Osteocyte (in vitro differentiated cells): ENCODE measurements at regions not wholly inside any gene's neighbourhood (a gene's known extent, or its start where the extent isn't known, plus 50 kb on each side); places are given as distances from the start of the nearest gene placed in this dataset.

Experiments used
- DNase-seq: peaks from one replicate; pipeline ENCODE4 v3.0.0; 2021; ENCODE audit warnings: mixed read lengths; ENCODE audit not compliant: unreplicated experiment; ENCODE audit errors: extremely low spot score
- H3K27ac Mint-ChIP-seq: one replicate; pipeline ENCODE4 v1.8.0; 2021; ENCODE audit warnings: mild to moderate bottlenecking, mixed read lengths; ENCODE audit not compliant: unreplicated experiment
- H3K27me3 Mint-ChIP-seq: one replicate; pipeline ENCODE4 v1.8.0; 2021; ENCODE audit warnings: mixed read lengths; ENCODE audit not compliant: unreplicated experiment
- H3K36me3 Mint-ChIP-seq: one replicate; pipeline ENCODE4 v1.8.0; 2021; ENCODE audit warnings: mixed read lengths; ENCODE audit not compliant: unreplicated experiment
- H3K4me1 Mint-ChIP-seq: one replicate; pipeline ENCODE4 v1.8.0; 2021; ENCODE audit warnings: mixed read lengths; ENCODE audit not compliant: unreplicated experiment
- H3K4me3 Mint-ChIP-seq: one replicate; pipeline ENCODE4 v1.8.0; 2021; ENCODE audit warnings: mild to moderate bottlenecking, moderate library complexity, mixed read lengths; ENCODE audit not compliant: unreplicated experiment
- H3K9me3 Mint-ChIP-seq: one replicate; pipeline ENCODE4 v1.8.0; 2021; ENCODE audit warnings: mixed read lengths; ENCODE audit not compliant: unreplicated experiment
- CTCF ChIP-seq: fragments of 200-600 bp; sonication (generic); IDR thresholded peaks from 2 replicates; pipeline ENCODE4 v1.5.0; 2021; ENCODE audit warnings: antibody characterized with exemption, mild to moderate bottlenecking, moderate library complexity

- no peak overlapping the region for H3K27ac Mint-ChIP-seq
These were observed 255.3 kb upstream of the SLITRK3 start for GRCh38 chr3:165451371-165452070.

GRCh38 chr3:165446555-165446954 is 250.4 kb upstream of the SLITRK3 start:
- Mint-ChIP-seq H3K4me1 (no peaks in the 10 kb centered on the region), H3K4me3 (no peak overlapping the region), H3K36me3 (no peaks in the 10 kb centered on the region), H3K9me3 (peaks cover 9% of the 10 kb centered on the region), H3K27ac (no peak overlapping the region), H3K27me3 (no peaks in the 10 kb centered on the region)
- TF ChIP-seq CTCF = no peak
- no peak for DNase-seq

More at GRCh38 chr3:165451371-165452070, 255.3 kb upstream of the SLITRK3 start:
- no peak for DNase-seq
- Mint-ChIP-seq H3K4me1 (no peaks in the 10 kb centered on the region), H3K36me3 (no peaks in the 10 kb centered on the region), H3K4me3 (no peak overlapping the region), H3K9me3 (peaks cover 18% of the 10 kb centered on the region), H3K27me3 (no peaks in the 10 kb centered on the region)
- TF ChIP-seq CTCF = no peak

GRCh38 chr3:165444745-165445144 is 248.6 kb upstream of the SLITRK3 start:
- no peaks in the 10 kb centered on the region for H3K4me1 Mint-ChIP-seq
- DNase-seq = no peak
- H3K9me3 Mint-ChIP-seq = peaks cover 9% of the 10 kb centered on the region
- H3K27ac Mint-ChIP-seq = no peak overlapping the region
- H3K27me3 Mint-ChIP-seq = no peaks in the 10 kb centered on the region
- no peak overlapping the region for H3K4me3 Mint-ChIP-seq
- TF ChIP-seq CTCF = no peak
- H3K36me3 Mint-ChIP-seq = no peaks in the 10 kb centered on the region

- Mint-ChIP-seq H3K4me1 (no peaks in the 10 kb centered on the region), H3K4me3 (no peak overlapping the region), H3K27me3 (no peaks in the 10 kb centered on the region), H3K9me3 (peaks cover 12% of the 10 kb centered on the region), H3K27ac (no peak overlapping the region), H3K36me3 (no peaks in the 10 kb centered on the region)
- no peak for DNase-seq
- TF ChIP-seq CTCF = no peak
These were observed 247.5 kb upstream of the SLITRK3 start for GRCh38 chr3:165443664-165444063.

GRCh38 chr3:165442061-165442460 is 245.9 kb upstream of the SLITRK3 start:
- Mint-ChIP-seq H3K4me3 (no peak overlapping the region), H3K4me1 (no peaks in the 10 kb centered on the region), H3K9me3 (peaks cover 7% of the 10 kb centered on the region), H3K27me3 (no peaks in the 10 kb centered on the region), H3K27ac (no peak overlapping the region), H3K36me3 (no peaks in the 10 kb centered on the region)
- no peak for TF ChIP-seq CTCF
- DNase-seq = no peak
